HG02623 (cell line): ENCODE measurements at regions not wholly inside any gene's neighbourhood (a gene's known extent, or its start where the extent isn't known, plus 50 kb on each side); places are given as distances from the start of the nearest gene placed in this dataset.
A peak's percentile ranks its signal among the peaks of the same experiment; 100 is the strongest.

ENCODE experiments used
- ATAC-seq: cut with Tn5 transposase; IDR thresholded peaks from one replicate; pipeline ENCODE4 v1.9.1; 2021; ENCODE audit warnings: moderate library complexity; ENCODE audit not compliant: unreplicated experiment

GRCh38 chr2:43171789-43172188 is 54.6 kb downstream of the ZFP36L2 start:
- ATAC-seq, result no peak

GRCh38 chr2:43170405-43171105 is 55.9 kb downstream of the ZFP36L2 start:
- no peak for ATAC-seq

DNA sequence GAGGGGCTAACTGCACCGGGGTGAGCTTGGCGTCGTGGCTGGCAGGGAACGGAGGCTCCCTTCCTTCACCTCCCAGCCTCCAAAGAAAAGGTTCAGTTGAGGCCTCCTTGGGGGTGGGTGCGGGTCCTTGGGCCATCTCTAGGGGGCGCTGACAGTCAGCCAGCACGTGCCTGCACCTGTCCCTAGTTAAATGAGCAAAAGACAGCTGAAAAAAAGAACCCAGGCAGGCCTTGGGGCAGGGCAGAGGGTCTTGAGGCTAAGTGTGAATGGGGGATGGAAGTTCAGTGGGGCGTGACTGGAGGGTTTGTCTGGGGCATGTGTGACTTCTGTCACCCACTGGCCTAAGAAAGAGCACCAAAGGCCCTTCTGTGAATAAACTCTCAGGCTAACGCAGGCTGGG is 56.4 kb downstream of the ZFP36L2 start:
- no peak for ATAC-seq

DNA sequence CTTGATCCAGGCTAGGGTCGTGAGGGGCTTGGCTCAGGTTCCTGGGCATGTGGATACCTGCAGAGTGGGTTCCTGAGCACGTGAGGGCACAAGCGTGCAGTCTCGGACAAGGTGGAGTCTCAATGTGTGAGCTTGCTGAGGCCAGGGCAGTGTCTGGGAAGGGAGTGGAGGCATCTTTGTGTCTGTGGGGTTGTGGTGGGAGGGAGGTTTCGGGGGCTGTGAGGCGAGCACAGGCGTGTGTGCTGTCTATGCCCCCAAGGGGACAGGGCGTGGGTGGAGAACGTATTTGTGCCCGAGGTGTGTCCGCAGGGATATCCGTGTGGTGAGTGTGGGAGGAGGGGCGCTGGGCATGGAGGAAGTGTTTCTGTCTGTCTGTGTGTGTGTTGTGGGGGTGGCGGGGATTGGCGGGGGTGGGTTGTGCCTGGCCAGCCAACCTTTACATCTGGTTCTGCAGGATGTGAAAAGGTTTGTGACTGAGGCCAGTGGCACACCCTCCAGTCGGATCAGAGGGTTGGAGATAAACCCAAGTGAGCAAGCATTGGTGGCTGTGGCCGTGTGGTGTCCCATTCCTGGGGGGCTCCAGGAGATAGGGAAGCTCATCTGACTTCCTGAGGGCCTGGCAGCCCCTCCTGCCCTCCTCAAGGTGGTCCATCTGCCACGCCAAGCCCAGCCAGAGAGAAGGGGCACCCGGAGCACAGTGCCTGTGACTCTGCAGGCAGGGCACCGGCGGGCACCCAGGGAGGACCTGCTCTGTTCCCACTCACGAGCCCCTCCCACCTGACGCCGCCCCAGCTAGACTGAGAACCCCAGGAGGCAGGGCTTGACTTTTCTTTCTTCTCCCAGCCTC is 57.1 kb downstream of the ZFP36L2 start:
- ATAC-seq, result no peak

- no peak for ATAC-seq
Measured at GRCh38 chr2:43168016-43168369, 58.4 kb downstream of the ZFP36L2 start.

- ATAC-seq, result no peak
Measured at GRCh38 chr2:43165378-43166069, 60.9 kb downstream of the ZFP36L2 start.

- no peak for ATAC-seq
Measured at GRCh38 chr2:43164686-43165085, 61.7 kb downstream of the ZFP36L2 start.

DNA sequence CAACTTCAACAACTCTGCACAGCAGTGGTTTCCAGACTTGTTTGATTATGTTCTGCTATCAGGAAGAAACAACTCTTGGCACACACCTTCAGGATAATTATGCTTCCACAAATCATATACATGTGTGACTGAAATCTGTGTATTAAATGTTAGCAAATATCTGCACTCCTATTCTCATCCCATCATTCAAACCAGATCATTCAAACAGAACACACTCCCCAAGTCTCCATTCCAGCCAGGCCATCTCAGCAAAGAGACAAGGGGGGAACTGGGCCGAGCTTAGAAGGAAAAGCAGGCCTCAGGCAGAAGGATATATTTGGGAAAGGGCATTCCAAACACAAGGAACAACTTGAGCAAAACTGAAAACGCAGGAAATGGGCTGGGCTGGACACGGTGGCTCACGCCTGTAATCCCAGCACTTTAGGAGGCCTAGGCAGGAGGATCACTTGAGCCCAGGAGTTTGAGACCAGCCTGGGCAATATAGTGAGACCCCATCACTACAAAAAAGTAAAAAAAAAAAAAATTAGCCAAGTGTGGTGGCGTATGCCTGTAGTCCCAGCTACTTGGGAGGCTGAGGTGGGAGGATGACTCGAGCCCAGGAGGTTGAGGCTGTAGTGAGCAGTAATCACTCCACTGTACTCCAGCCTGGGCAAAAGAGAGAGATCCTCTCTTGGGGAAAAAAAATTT is 62.7 kb downstream of the ZFP36L2 start:
- no peak for ATAC-seq

- ATAC-seq, result no peak
Measured at GRCh38 chr2:43162511-43162776, 64.0 kb downstream of the ZFP36L2 start.

DNA sequence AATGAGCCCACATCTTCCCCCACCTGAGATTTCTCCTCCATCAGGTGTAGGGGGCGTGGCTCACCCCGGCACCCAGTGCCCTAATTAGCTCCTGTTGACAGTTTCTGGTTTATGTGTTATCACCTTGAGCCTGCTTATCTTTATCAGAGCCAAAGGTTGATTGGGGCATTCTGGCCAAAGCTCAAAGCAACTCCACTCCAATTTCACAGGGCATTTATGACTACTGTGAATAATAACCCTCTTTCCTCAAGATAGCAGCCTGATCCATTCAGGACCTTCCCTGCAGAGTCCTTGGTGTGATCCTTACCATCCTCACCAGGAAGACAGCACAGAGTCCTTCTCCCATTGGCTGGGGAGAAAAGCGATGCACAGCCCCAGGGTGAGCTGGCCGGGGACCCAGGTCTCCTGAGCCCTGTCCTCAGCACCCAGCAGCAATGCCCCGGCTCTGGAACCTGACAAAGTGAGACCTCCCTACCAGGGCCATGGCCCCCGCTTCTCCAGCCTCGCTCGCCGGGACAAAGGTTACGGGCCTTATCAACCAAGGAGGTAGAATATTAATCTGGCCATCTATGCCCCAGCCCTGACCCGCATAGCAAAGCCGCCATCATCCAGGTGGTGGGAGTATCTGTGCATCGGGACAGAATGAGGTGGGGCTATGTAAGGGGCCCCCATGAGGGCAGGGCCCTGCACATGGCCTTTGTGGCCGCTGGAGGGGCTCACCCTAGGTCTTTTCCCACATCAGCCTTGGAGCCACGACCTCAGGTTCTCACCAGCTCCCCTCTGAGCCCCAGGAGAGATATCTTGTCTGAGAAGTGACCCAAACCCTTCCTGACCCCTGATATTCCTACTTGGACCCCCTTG is 64.5 kb downstream of the ZFP36L2 start:
- no peak for ATAC-seq

DNA sequence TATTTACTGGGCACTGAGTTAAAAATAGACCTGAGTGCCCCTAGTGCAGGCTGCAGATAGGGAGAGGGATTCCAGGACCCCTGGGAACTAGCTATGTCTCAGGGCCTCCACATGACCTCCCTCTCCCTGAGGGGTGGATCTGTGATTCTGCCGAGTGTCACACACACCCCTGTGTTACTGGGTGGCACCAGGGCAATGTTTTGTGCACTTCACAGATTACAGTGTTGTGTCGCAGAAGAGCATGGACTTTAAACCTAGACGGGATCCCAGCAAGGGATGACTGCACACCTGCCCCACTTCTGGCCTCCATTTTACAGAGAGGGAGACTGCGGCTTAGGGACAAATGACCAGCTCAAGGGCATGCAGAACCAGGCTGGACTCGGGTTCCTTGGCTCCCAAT is 65.6 kb downstream of the ZFP36L2 start:
- no peak for ATAC-seq

- no peak for ATAC-seq
Measured at GRCh38 chr2:43159797-43160196, 66.6 kb downstream of the ZFP36L2 start.

- peak; percentile 18 for ATAC-seq
Measured at GRCh38 chr2:43158259-43158880, 68.0 kb downstream of the ZFP36L2 start.

- no peak for ATAC-seq
Measured at GRCh38 chr2:43157506-43158246, 68.7 kb downstream of the ZFP36L2 start.

GRCh38 chr2:43155851-43156411 is 70.5 kb downstream of the ZFP36L2 start:
- no peak for ATAC-seq

- ATAC-seq, result no peak
Measured at GRCh38 chr2:43154685-43155084, 71.7 kb downstream of the ZFP36L2 start.

DNA sequence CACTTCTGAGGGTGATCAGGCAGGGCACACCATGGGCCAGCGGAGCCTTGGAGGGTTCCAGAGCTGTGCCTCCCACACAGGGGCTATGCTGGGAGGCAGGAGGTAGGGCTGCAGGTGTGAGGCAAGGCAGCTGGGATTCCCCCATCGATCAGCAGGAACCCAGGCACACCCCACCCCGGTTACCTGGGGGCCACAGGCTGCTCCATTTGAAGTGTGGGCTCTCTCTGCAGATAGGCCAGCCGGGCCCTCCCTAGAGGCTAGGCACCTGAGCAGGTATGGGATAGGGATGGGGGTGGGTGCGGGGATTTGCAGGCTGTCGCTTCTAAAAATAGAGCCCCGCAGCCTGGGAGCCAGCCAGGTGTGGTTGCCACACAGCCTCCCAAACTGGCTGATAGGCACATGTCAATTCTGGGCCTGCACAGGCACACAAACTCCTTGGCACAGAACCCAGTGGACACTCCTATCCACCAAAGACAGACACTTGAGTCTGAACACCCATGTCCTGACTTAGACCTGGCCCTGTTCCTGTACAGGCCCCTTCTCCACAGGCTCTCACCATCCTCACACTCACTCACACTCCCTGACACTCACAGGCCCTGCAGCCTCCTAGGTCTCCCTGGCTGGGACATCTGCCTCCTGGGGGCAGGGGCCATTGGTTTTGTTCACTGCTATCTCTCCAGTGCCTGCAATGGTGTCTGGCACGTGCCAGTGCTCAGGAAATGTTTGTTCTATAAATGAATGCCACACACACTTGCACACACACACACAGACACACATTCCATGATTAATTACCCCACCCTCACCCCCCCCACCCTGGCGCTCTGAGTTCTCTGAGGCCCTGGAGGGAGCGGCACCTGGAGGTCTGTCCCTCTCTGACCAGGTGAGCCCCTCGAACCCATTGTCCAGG is 73.4 kb downstream of the ZFP36L2 start:
- ATAC-seq, result no peak

DNA sequence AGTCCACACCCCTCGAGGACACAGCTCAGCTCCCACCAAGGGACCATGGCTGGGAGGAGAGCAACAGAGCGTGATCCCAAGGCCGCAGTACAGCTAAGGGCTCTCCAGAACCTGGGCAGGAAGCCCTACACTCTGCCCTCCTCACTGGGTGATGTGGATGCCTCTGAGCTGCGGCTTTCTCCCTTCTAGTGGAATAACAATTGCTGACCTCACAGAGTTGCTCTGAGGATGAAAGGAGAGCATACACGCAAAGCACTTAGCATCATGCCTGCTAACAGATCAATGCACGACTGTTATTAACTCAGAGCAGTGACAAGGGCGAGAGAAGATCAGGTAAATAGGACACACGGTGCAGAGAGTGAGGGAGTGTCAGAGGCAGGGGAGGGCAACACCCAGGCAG is 74.2 kb downstream of the ZFP36L2 start:
- ATAC-seq, result no peak
